B cell (primary cell): ENCODE measurements at regions not wholly inside any gene's neighbourhood (a gene's known extent, or its start where the extent isn't known, plus 50 kb on each side); places are given as distances from the start of the nearest gene placed in this dataset.

Experiments
- ATAC-seq: fragments of 200-7000 bp; cut with Tn5 transposase; one replicate; pipeline ENCODE4 v1.10.0; 2021; ENCODE audit warnings: low read depth, mild to moderate bottlenecking, moderate number of reproducible peaks, moderate library complexity
- CTCF ChIA-PET: fragments of 350-600 bp; sonication (Branson Sonifier 250); formaldehyde crosslinking; loops from one replicate; lab custom pipeline; 2021; ENCODE audit warnings: antibody characterized with exemption, inconsistent platforms; lab: Charles Lee
- POLR2A ChIA-PET: fragments of 350-600 bp; sonication (Branson Sonifier 250); formaldehyde crosslinking; loops from one replicate; lab custom pipeline; 2021; ENCODE audit warnings: antibody characterized with exemption; lab: Charles Lee
- DNase-seq: peaks from one replicate; pipeline ENCODE4 v3.0.0; 2013
- H2AFZ ChIP-seq: 2 replicates; pipeline ENCODE4 v1.6.1; 2012; ENCODE audit warnings: mild to moderate bottlenecking, low read depth, low read length; ENCODE audit not compliant: insufficient read depth, poor library complexity, severe bottlenecking
- H3K27ac ChIP-seq, 2 donors: 1 replicate in 1 of 2; 2 replicates in 1 of 2; pipeline ENCODE4 v1.5.1; 2012 to 2013; ENCODE audit warnings: low read length in 2 of 2, mild to moderate bottlenecking in 2 of 2, moderate library complexity in 1 of 2
- H3K27me3 ChIP-seq, 4 experiments: fragments of 200-600 bp in 1 of 4; sonication (generic) in 1 of 4; replicated peaks in 1 of 4; 1 replicate in 2 of 4; 2 replicates in 2 of 4; pipeline versions ENCODE4 v1.6.1 to v1.7.0; 2013 to 2016; ENCODE audit warnings: low read length in 3 of 4, mild to moderate bottlenecking in 2 of 4, mixed read lengths in 1 of 4, moderate library complexity in 1 of 4; ENCODE audit not compliant: insufficient read depth in 4 of 4, control insufficient read depth in 3 of 4; ENCODE audit errors: control extremely low read depth in 1 of 4
- H3K36me3 ChIP-seq, 2 experiments: replicated peaks in 1 of 2; 1 replicate in 1 of 2; 2 replicates in 1 of 2; pipeline versions ENCODE4 v1.6.1 to v1.7.1; 2013; ENCODE audit warnings: low read length in 1 of 2; ENCODE audit not compliant: insufficient read depth in 2 of 2, control insufficient read depth in 1 of 2; ENCODE audit errors: control extremely low read depth in 1 of 2, extremely low read depth in 1 of 2
- H3K4me1 ChIP-seq, 2 donors: fragments of 200-600 bp in 1 of 2; sonication (generic) in 1 of 2; 1 replicate in 1 of 2; 2 replicates in 1 of 2; pipeline versions ENCODE4 v1.5.1 to v1.6.1; 2013 to 2017; ENCODE audit warnings: low read length in 2 of 2; ENCODE audit not compliant: control insufficient read depth in 2 of 2, insufficient read depth in 2 of 2
- H3K4me2 ChIP-seq: replicated peaks from 2 replicates; pipeline ENCODE3; 2012; ENCODE audit warnings: mild to moderate bottlenecking, low read depth, low read length; ENCODE audit not compliant: poor library complexity, severe bottlenecking
- H3K4me3 ChIP-seq, 5 experiments: fragments of 200-600 bp in 1 of 5; sonication (generic) in 1 of 5; 1 replicate in 3 of 5; 2 replicates in 2 of 5; pipeline versions ENCODE4 v1.5.1 to v1.7.0; 2011 to 2016; ENCODE audit warnings: low read length in 4 of 5, mild to moderate bottlenecking in 4 of 5, low read depth in 2 of 5, control low read depth in 1 of 5, moderate library complexity in 1 of 5; ENCODE audit not compliant: insufficient read depth in 1 of 5; ENCODE audit errors: control extremely low read depth in 1 of 5, extremely low read depth in 1 of 5
- H3K79me2 ChIP-seq: fragments of 200-600 bp; sonication (generic); one replicate; pipeline ENCODE4 v1.6.0; 2016; ENCODE audit warnings: low read length; ENCODE audit not compliant: control insufficient read depth, insufficient read depth
- H3K9ac ChIP-seq: fragments of 200-600 bp; sonication (generic); 2 replicates; pipeline ENCODE4 v1.6.1; 2017; ENCODE audit warnings: mild to moderate bottlenecking, low read length, moderate library complexity
- H3K9me3 ChIP-seq, 3 donors: one replicate each; pipeline versions ENCODE4 v1.6.1 to v1.7.1; 2013; ENCODE audit warnings: low read length in 2 of 3; ENCODE audit not compliant: control insufficient read depth in 2 of 3, insufficient read depth in 1 of 3; ENCODE audit errors: control extremely low read depth in 1 of 3
- H4K20me1 ChIP-seq: 2 replicates; pipeline ENCODE4 v1.6.0; 2012; ENCODE audit warnings: mild to moderate bottlenecking, low read length; ENCODE audit not compliant: insufficient read depth, control insufficient read depth, poor library complexity, severe bottlenecking
- H3K27ac Mint-ChIP-seq: one replicate; pipeline ENCODE4 v1.8.0; 2021; ENCODE audit warnings: mixed read lengths
- H3K27me3 Mint-ChIP-seq: one replicate; pipeline ENCODE4 v1.8.0; 2021; ENCODE audit warnings: mixed read lengths
- H3K4me1 Mint-ChIP-seq: one replicate; pipeline ENCODE4 v1.8.0; 2021; ENCODE audit warnings: mixed read lengths
- H3K4me3 Mint-ChIP-seq: one replicate; pipeline ENCODE4 v1.8.0; 2021; ENCODE audit warnings: mixed read lengths
- H3K9me3 Mint-ChIP-seq: one replicate; pipeline ENCODE4 v1.8.0; 2022; ENCODE audit warnings: mixed read lengths; ENCODE audit not compliant: insufficient read depth
- CTCF ChIP-seq: fragments of 200-600 bp; IDR thresholded peaks from one replicate; pipeline ENCODE4 v1.8.0; 2022; ENCODE audit warnings: antibody characterized with exemption, mild to moderate bottlenecking
- EZH2 ChIP-seq: IDR thresholded peaks from 2 replicates; pipeline ENCODE4 v1.6.1; 2012; ENCODE audit warnings: borderline replicate concordance, low read depth, mild to moderate bottlenecking, moderate library complexity, low read length; ENCODE audit not compliant: insufficient read depth, poor library complexity, severe bottlenecking
- WGBS: methylation state at CpG from one replicate; pipeline ENCODE4 v1.1.5; 2013; ENCODE audit warnings: missing lambda C conversion rate; ENCODE audit not compliant: insufficient coverage; 5-methylcytosine and 5-hydroxymethylcytosine counted together
- intact Hi-C: fragments of 100-400 bp; cut with micrococcal nuclease; formaldehyde crosslinking; loops from one replicate; pipeline ENCODE4 v1.10.0; 2022

- POLR2A ChIA-PET = no interaction called here
- H3K27me3 ChIP-seq = no peaks in the 10 kb centered on the region
Observed at GRCh38 chr16:64656471-64656870, 465.4 kb downstream of the CDH11 start.

DNA sequence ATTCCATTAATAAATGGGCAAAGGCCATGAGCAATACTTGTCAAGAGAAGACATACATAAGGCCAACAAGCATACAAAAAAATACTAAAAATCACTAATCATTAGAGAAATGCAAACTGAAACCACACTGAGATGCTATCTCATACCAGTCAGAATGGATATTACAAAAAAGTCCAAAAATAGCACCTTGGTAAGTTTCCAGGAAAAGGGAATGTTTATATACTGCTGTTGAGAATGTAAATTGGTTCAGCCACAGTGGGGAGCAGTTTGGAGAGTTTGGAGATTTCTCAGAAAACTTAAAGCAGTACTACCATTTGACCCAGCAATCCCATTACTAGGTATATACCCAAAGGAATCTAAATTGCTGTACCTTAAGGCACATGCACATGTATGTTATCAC is 467.7 kb downstream of the CDH11 start:
- no peak for TF ChIP-seq CTCF
- TF ChIP-seq EZH2 = no peak
- intact Hi-C loops = no loop called here
- H3K9me3 ChIP-seq = no peaks in the 10 kb centered on the region
- H3K79me2 ChIP-seq = no peaks in the 10 kb centered on the region
- H3K27ac ChIP-seq = no peak overlapping the region
- ATAC-seq = no peak
- Mint-ChIP-seq H3K4me3 (no peak overlapping the region), H3K4me1 (no peaks in the 10 kb centered on the region), H3K9me3 (peaks cover 6% of the 10 kb centered on the region), H3K27me3 (no peaks in the 10 kb centered on the region), H3K27ac (no peak overlapping the region)
- no peak for DNase-seq
- POLR2A ChIA-PET = no interaction called here
- H3K27me3 ChIP-seq = no peaks in the 10 kb centered on the region
- H3K4me2 ChIP-seq = no peak overlapping the region
- H3K9ac ChIP-seq = no peak overlapping the region
- no peaks in the 10 kb centered on the region for H3K4me1 ChIP-seq
- H4K20me1 ChIP-seq = no peaks in the 10 kb centered on the region
- no peaks in the 10 kb centered on the region for H3K36me3 ChIP-seq
- CTCF ChIA-PET = no interaction called here
- H2AFZ ChIP-seq = no peak overlapping the region
- no peak overlapping the region for H3K4me3 ChIP-seq

More at GRCh38 chr16:64656471-64656870, 465.4 kb downstream of the CDH11 start:
- no peak overlapping the region for H3K4me3 ChIP-seq
- no peak overlapping the region for H3K4me3 Mint-ChIP-seq
- CTCF ChIA-PET = no interaction called here
- no peaks in the 10 kb centered on the region for H4K20me1 ChIP-seq
- 67% methylated on average over 4 of the region's 4 CpGs for WGBS
- no peaks in the 10 kb centered on the region for H3K79me2 ChIP-seq
- no peaks in the 10 kb centered on the region for H3K9me3 ChIP-seq
- H3K9ac ChIP-seq = no peak overlapping the region
- H3K4me2 ChIP-seq = no peak overlapping the region
- no peaks in the 10 kb centered on the region for H3K4me1 Mint-ChIP-seq
- H3K4me1 ChIP-seq = no peaks in the 10 kb centered on the region
- H2AFZ ChIP-seq = no peak overlapping the region
- intact Hi-C loops = no loop called here
- H3K9me3 Mint-ChIP-seq = peaks cover 5% of the 10 kb centered on the region
- H3K27ac ChIP-seq = no peak overlapping the region
- no peak overlapping the region for H3K27ac Mint-ChIP-seq
- TF ChIP-seq EZH2 = no peak
- TF ChIP-seq CTCF = no peak
- ATAC-seq (no peak), DNase-seq (no peak)
- H3K27me3 Mint-ChIP-seq = no peaks in the 10 kb centered on the region
- no peaks in the 10 kb centered on the region for H3K36me3 ChIP-seq
